ENCODE measurements at regions not wholly inside any gene's neighbourhood (a gene's known extent, or its start where the extent isn't known, plus 50 kb on each side); places are given as distances from the start of the nearest gene placed in this dataset.

GRCh38 chr17:13297183-13297582 lies 279.4 kb upstream of the ELAC2 start:
- DNase-seq, result no peak

GRCh38 chr17:13293421-13293820 lies 275.6 kb upstream of the ELAC2 start:
- no peak for DNase-seq

- no peak for DNase-seq
Measured at GRCh38 chr17:13292291-13292690, 274.5 kb upstream of the ELAC2 start.

- DNase-seq, result no peak
Measured at GRCh38 chr17:13288248-13288647, 270.4 kb upstream of the ELAC2 start.

GRCh38 chr17:13287226-13287625 lies 269.4 kb upstream of the ELAC2 start:
- DNase-seq, result no peak

GRCh38 chr17:13283606-13284005 lies 265.8 kb upstream of the ELAC2 start:
- DNase-seq, result no peak

GRCh38 chr17:13281626-13282025 lies 263.8 kb upstream of the ELAC2 start:
- no peak for DNase-seq

- no peak for DNase-seq
Measured at GRCh38 chr17:13273806-13274205, 256.0 kb upstream of the ELAC2 start.

GRCh38 chr17:13272296-13272695 lies 254.5 kb upstream of the ELAC2 start:
- DNase-seq, result no peak

- no peak for DNase-seq
Measured at GRCh38 chr17:13268791-13269595, 251.2 kb upstream of the ELAC2 start.

- no peak for DNase-seq
Measured at GRCh38 chr17:13266606-13267005, 248.8 kb upstream of the ELAC2 start.

- no peak for DNase-seq
Measured at GRCh38 chr17:13265311-13265710, 247.5 kb upstream of the ELAC2 start.

- no peak for DNase-seq
Measured at GRCh38 chr17:13263746-13264145, 245.9 kb upstream of the ELAC2 start.

GRCh38 chr17:13256545-13256944 lies 238.7 kb upstream of the ELAC2 start:
- no peak for DNase-seq

- no peak for DNase-seq
Measured at GRCh38 chr17:13253733-13254410, 236.0 kb upstream of the ELAC2 start.

GRCh38 chr17:13244513-13244912 lies 226.7 kb upstream of the ELAC2 start:
- no peak for DNase-seq

- no peak for DNase-seq
Measured at GRCh38 chr17:13243585-13243984, 225.8 kb upstream of the ELAC2 start.

- no peak for DNase-seq
Measured at GRCh38 chr17:13240851-13241250, 223.0 kb upstream of the ELAC2 start.

- DNase-seq, result no peak
Measured at GRCh38 chr17:13230350-13231264, 212.8 kb upstream of the ELAC2 start.

GRCh38 chr17:13228225-13228624 lies 210.4 kb upstream of the ELAC2 start:
- no peak for DNase-seq

GRCh38 chr17:13222975-13223374 lies 205.1 kb upstream of the ELAC2 start:
- DNase-seq, result no peak

- no peak for DNase-seq
Measured at GRCh38 chr17:13212860-13213259, 195.0 kb upstream of the ELAC2 start.

GRCh38 chr17:13209081-13209480 lies 191.3 kb upstream of the ELAC2 start:
- DNase-seq, result no peak

Data from hematopoietic multipotent progenitor cell treated with erythropoietin and hydrocortisone succinate and interleukin-3 and kit ligand, for 4 days (in vitro differentiated cells).